Immature natural killer cell (primary cell): ENCODE measurements at regions not wholly inside any gene's neighbourhood (a gene's known extent, or its start where the extent isn't known, plus 50 kb on each side); places are given as distances from the start of the nearest gene placed in this dataset.

Source experiments
- DNase-seq, 3 donors: peaks; one replicate each; pipeline ENCODE4 v3.0.0; 2022; ENCODE audit warnings: mixed read lengths in 1 of 3
- H3K27ac Mint-ChIP-seq, 6 donors: one replicate each; pipeline ENCODE4 v1.8.0; 2020; ENCODE audit warnings: mixed read lengths in 6 of 6, mild to moderate bottlenecking in 5 of 6, inconsistent platforms in 4 of 6, moderate library complexity in 3 of 6
- H3K27me3 Mint-ChIP-seq, 3 donors: one replicate each; pipeline ENCODE4 v1.8.0; 2020 to 2021; ENCODE audit warnings: low read depth in 3 of 3, mild to moderate bottlenecking in 3 of 3, mixed read lengths in 3 of 3, moderate library complexity in 3 of 3, inconsistent platforms in 1 of 3
- H3K36me3 Mint-ChIP-seq, 3 donors: one replicate each; pipeline ENCODE4 v1.8.0; 2020; ENCODE audit warnings: mixed read lengths in 3 of 3, inconsistent platforms in 2 of 3, mild to moderate bottlenecking in 2 of 3
- H3K4me1 Mint-ChIP-seq, 2 donors: one replicate each; pipeline ENCODE4 v1.8.0; 2020; ENCODE audit warnings: inconsistent platforms in 2 of 2, mild to moderate bottlenecking in 2 of 2, mixed read lengths in 2 of 2, moderate library complexity in 1 of 2
- H3K4me3 Mint-ChIP-seq, 5 donors: one replicate each; pipeline ENCODE4 v1.8.0; 2020; ENCODE audit warnings: mild to moderate bottlenecking in 5 of 5, mixed read lengths in 5 of 5, inconsistent platforms in 3 of 5, moderate library complexity in 3 of 5
- H3K9me3 Mint-ChIP-seq, 6 donors: one replicate each; pipeline ENCODE4 v1.8.0; 2020; ENCODE audit warnings: mild to moderate bottlenecking in 6 of 6, mixed read lengths in 6 of 6, inconsistent platforms in 4 of 6, moderate library complexity in 3 of 6

GRCh38 chr11:62050716-62051115 lies 73.1 kb upstream of the INCENP start:
- H3K27me3 Mint-ChIP-seq = peaks cover 0 to 2% (median 2%) of the 10 kb centered on the region in 3 donors
- H3K4me3 Mint-ChIP-seq = no peak overlapping the region
- no peak overlapping the region for H3K27ac Mint-ChIP-seq
- no peak for DNase-seq
- H3K36me3 Mint-ChIP-seq = no peaks in the 10 kb centered on the region
- H3K9me3 Mint-ChIP-seq = no peaks in the 10 kb centered on the region
- no peaks in the 10 kb centered on the region for H3K4me1 Mint-ChIP-seq

- peak overlapping the region in 1 of 6 donors; percentile 25 for H3K27ac Mint-ChIP-seq
- peaks cover 2 to 3% (median 2%) of the 10 kb centered on the region in 3 donors for H3K27me3 Mint-ChIP-seq
Measured at GRCh38 chr11:62048100-62048499, 75.7 kb upstream of the INCENP start.

GRCh38 chr11:62046568-62047100 lies 77.2 kb upstream of the INCENP start:
- Mint-ChIP-seq H3K9me3 (no peaks in the 10 kb centered on the region), H3K27me3 (peaks cover 2 to 6% (median 2%) of the 10 kb centered on the region in 3 donors), H3K36me3 (no peaks in the 10 kb centered on the region), H3K4me1 (no peaks in the 10 kb centered on the region), H3K4me3 (no peak overlapping the region), H3K27ac (no peak overlapping the region)
- no peak for DNase-seq

More at GRCh38 chr11:62048100-62048499, 75.7 kb upstream of the INCENP start:
- no peak overlapping the region for H3K4me3 Mint-ChIP-seq
- H3K4me1 Mint-ChIP-seq = no peaks in the 10 kb centered on the region
- H3K36me3 Mint-ChIP-seq = no peaks in the 10 kb centered on the region
- H3K9me3 Mint-ChIP-seq = no peaks in the 10 kb centered on the region
- no peak for DNase-seq

- no peak overlapping the region for H3K4me3 Mint-ChIP-seq
- no peak for DNase-seq
- no peak overlapping the region for H3K27ac Mint-ChIP-seq
- H3K4me1 Mint-ChIP-seq = no peaks in the 10 kb centered on the region
- H3K36me3 Mint-ChIP-seq = no peaks in the 10 kb centered on the region
- no peaks in the 10 kb centered on the region for H3K9me3 Mint-ChIP-seq
- peaks cover 2 to 6% (median 2%) of the 10 kb centered on the region in 3 donors for H3K27me3 Mint-ChIP-seq
Measured at GRCh38 chr11:62044639-62045121, 77.2 kb upstream of the FTH1 start.

- H3K27ac Mint-ChIP-seq = peak overlapping the region in 2 of 6 donors; percentile 40 to 46
- no peaks in the 10 kb centered on the region for H3K9me3 Mint-ChIP-seq
- H3K27me3 Mint-ChIP-seq = peaks cover 0 to 13% (median 5%) of the 10 kb centered on the region in 3 donors
- H3K4me1 Mint-ChIP-seq = peaks cover 0 to 1% of the 10 kb centered on the region in 2 donors
- no peak overlapping the region for H3K4me3 Mint-ChIP-seq
- no peak for DNase-seq
- H3K36me3 Mint-ChIP-seq = no peaks in the 10 kb centered on the region
Measured at GRCh38 chr11:62035293-62035692, 67.9 kb upstream of the FTH1 start.

GRCh38 chr11:62034036-62034338 lies 66.6 kb upstream of the FTH1 start:
- H3K27me3 Mint-ChIP-seq = peaks cover 0 to 15% (median 5%) of the 10 kb centered on the region in 3 donors
- peak overlapping the region in 4 of 6 donors; percentile 62 to 79 (median 66) for H3K27ac Mint-ChIP-seq
- no peak overlapping the region for H3K4me3 Mint-ChIP-seq
- peaks cover 0 to 1% of the 10 kb centered on the region in 2 donors for H3K4me1 Mint-ChIP-seq
- H3K36me3 Mint-ChIP-seq = no peaks in the 10 kb centered on the region
- no peaks in the 10 kb centered on the region for H3K9me3 Mint-ChIP-seq
- no peak for DNase-seq

GRCh38 chr11:62033191-62034035 lies 66.0 kb upstream of the FTH1 start:
- peak overlapping the region in 5 of 6 donors; percentile 21 to 79 (median 66) for H3K27ac Mint-ChIP-seq

GRCh38 chr11:62030071-62030684 lies 62.7 kb upstream of the FTH1 start:
- peak overlapping the region in 4 of 6 donors; percentile 22 to 46 (median 39) for H3K27ac Mint-ChIP-seq
- no peak for DNase-seq
- H3K4me3 Mint-ChIP-seq = no peak overlapping the region
- no peaks in the 10 kb centered on the region for H3K36me3 Mint-ChIP-seq
- no peaks in the 10 kb centered on the region for H3K9me3 Mint-ChIP-seq
- H3K27me3 Mint-ChIP-seq = peaks cover 7 to 17% (median 9%) of the 10 kb centered on the region in 3 donors
- peaks cover 10 to 13% of the 10 kb centered on the region in 2 donors for H3K4me1 Mint-ChIP-seq

More at GRCh38 chr11:62033191-62034035, 66.0 kb upstream of the FTH1 start:
- Mint-ChIP-seq H3K4me1 (peaks cover 0 to 1% of the 10 kb centered on the region in 2 donors), H3K36me3 (no peaks in the 10 kb centered on the region), H3K4me3 (no peak overlapping the region), H3K27me3 (peaks cover 0 to 15% (median 5%) of the 10 kb centered on the region in 3 donors), H3K9me3 (no peaks in the 10 kb centered on the region)
- DNase-seq = peak in 1 of 3 donors; percentile 9

GRCh38 chr11:62026739-62027370 lies 59.4 kb upstream of the FTH1 start:
- H3K4me1 Mint-ChIP-seq = peaks cover 15 to 17% of the 10 kb centered on the region in 2 donors
- peak overlapping the region in 1 of 5 donors; percentile 36 for H3K4me3 Mint-ChIP-seq
- DNase-seq = no peak
- no peaks in the 10 kb centered on the region for H3K9me3 Mint-ChIP-seq
- no peaks in the 10 kb centered on the region for H3K36me3 Mint-ChIP-seq
- H3K27ac Mint-ChIP-seq = peak overlapping the region; percentile 34 to 99 (median 88)
- peaks cover 7 to 13% (median 9%) of the 10 kb centered on the region in 3 donors for H3K27me3 Mint-ChIP-seq

- peaks cover 7 to 13% (median 9%) of the 10 kb centered on the region in 3 donors for H3K27me3 Mint-ChIP-seq
Measured at GRCh38 chr11:62025487-62026105, 58.2 kb upstream of the FTH1 start.

GRCh38 chr11:62024936-62025486 lies 57.6 kb upstream of the FTH1 start:
- Mint-ChIP-seq H3K4me1 (peaks cover 15 to 17% of the 10 kb centered on the region in 2 donors), H3K27ac (peak overlapping the region; percentile 95 to 99 (median 98)), H3K4me3 (peak overlapping the region; percentile 72 to 82 (median 79)), H3K9me3 (peaks cover 0 to 8% (median under 1%) of the 10 kb centered on the region in 6 donors), H3K27me3 (peaks cover 7 to 9% (median 9%) of the 10 kb centered on the region in 3 donors), H3K36me3 (peaks cover 0 to 5% (median 0%) of the 10 kb centered on the region in 3 donors)
- no peak for DNase-seq

More at GRCh38 chr11:62025487-62026105, 58.2 kb upstream of the FTH1 start:
- Mint-ChIP-seq H3K27ac (peak overlapping the region; percentile 95 to 99 (median 98)), H3K9me3 (peaks cover 0 to 8% (median under 1%) of the 10 kb centered on the region in 6 donors), H3K36me3 (peaks cover 0 to 5% (median 0%) of the 10 kb centered on the region in 3 donors), H3K4me1 (peaks cover 15 to 17% of the 10 kb centered on the region in 2 donors), H3K4me3 (peak overlapping the region; percentile 72 to 82 (median 79))
- DNase-seq = peak; percentile 88 to 91 (median 89)

- Mint-ChIP-seq H3K4me3 (no peak overlapping the region), H3K9me3 (peaks cover 0 to 8% (median under 1%) of the 10 kb centered on the region in 6 donors), H3K36me3 (peaks cover 0 to 5% (median 0%) of the 10 kb centered on the region in 3 donors), H3K4me1 (peaks cover 15 to 17% of the 10 kb centered on the region in 2 donors), H3K27ac (peak overlapping the region in 4 of 6 donors; percentile 60 to 98 (median 80)), H3K27me3 (peaks cover 9 to 11% (median 9%) of the 10 kb centered on the region in 3 donors)
- no peak for DNase-seq
Measured at GRCh38 chr11:62022211-62022610, 54.8 kb upstream of the FTH1 start.
